Putamen (tissue), 1 donor: ENCODE measurements at regions not wholly inside any gene's neighbourhood (a gene's known extent, or its start where the extent isn't known, plus 50 kb on each side); places are given as distances from the start of the nearest gene placed in this dataset.

Source experiments
- DNase-seq: peaks from one replicate; pipeline ENCODE4 v3.0.0-alpha.2; 2016; ENCODE audit warnings: low spot score

DNA sequence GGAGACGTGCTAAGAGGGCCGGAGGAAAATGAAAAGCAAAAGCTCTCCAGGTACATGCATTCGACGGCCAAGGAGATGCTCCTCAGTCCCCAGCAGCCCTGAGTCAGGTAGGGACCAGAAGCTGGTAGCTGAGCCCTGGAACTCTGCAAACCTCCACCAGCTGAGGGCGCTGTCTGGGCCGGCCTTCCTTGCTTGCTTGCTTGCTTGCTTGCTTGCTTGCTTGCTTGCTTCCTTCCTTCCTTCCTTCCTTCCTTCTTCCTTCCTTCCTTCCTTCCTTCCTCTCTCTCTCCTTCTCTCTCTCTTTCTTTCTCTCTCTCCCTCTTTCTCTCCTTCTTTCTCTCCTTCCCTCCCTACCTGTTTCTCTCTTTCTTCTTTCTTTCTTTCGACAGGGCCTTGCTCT, 94.6 kb upstream of the RASGRF1 start:
- DNase-seq: no peak

DNA sequence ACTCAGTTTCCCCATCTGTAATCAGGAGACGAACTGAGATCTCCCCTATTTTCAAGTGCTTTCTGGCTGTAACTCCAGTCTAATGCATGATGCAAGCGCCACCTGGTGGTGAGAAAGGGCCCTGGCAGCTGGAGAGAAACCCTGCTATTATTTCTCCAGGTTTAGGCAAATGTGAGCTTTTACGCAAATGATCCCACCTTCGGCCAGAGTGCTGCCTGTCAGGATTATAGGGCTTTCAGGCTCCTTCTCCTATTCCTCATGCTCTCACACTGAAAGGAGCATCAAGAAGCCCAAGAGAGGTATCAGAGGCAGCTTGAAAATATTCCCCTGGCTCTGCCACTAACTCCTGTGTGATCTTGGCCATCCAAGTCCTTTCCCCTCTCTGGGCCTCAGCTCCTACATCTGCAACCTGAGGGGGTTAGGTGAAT, 93.9 kb upstream of the RASGRF1 start:
- peak; percentile 45 for DNase-seq

DNA sequence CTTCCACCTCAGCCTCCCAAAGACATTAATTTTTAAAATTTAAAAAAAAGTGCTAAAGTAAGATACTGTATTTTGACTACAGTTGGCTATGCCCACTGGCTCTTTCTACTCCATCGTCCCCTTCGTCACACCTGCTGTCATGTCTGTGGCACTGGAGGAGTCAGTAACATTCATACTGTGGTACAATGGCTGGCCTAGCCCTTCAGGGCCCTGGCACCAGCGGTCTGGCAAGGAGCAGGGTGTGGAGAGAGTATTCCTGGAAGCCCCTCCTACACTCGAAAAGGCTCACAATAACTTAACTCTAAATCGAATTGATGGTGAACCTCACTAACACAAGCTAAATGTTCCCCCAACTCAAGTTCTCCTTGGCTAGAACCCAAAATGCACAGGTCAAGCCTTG, 89.7 kb upstream of the RASGRF1 start:
- DNase-seq: no peak

DNA sequence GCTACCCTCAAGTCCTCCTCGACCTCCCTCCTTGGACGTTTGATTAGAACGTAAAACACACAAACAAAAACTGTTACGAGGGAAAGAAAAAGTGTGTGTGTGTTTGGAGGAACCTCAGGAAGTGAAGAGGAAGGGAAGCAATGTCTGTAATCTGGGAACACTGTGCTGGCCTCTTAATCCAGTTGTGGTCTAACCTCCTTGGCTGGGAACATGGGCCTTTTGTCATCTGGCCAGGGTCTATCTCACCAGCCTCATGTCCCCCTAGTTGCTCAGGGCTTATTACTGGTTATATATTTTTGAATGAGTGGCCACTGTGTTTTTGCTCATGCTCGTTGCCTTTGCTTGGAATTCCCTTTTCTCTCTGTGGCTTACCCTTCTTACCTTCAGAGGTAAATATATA, 89.0 kb upstream of the RASGRF1 start:
- no peak for DNase-seq

DNA sequence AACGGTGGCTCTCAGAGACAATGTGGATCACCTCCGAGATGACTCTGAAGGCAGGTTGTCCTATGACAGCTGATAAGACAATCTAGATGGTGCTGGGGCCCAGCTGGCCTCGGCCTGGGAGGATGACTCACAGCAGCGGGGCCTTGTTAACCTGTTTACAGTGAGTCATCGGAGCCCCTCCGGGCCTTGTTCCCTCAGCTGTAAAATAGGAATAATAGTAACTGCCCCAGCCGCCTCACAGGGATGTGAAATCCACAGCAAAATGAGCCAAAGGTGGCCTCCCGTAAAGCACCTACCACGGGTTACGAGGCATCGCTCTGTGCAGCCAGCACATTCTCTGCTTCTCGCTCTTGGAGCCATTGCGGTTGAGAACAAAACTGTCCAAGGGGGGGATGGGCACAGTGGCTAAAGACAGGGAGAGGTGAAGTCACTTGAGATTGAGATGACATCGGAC, 88.6 kb upstream of the RASGRF1 start:
- no peak for DNase-seq

DNA sequence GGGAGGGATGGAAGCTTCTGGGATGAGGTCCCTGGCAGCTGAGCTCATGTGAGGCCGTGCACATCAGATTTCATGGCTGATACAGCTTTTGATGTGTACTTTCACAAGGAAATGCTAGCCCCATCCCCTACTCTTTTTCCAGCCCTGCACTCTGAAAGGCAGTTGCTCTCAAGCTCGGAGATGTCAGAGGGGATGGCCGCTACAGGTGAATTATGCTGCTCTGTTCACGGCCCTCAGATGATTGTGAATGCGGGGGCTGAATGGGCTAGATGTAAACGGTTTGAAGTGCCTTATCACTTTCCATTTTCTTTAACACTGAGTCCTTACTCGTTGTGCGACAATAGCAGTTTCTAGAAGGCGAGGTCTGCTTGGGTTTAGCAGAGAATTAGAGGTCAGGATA, 88.0 kb upstream of the RASGRF1 start:
- DNase-seq: no peak

DNA sequence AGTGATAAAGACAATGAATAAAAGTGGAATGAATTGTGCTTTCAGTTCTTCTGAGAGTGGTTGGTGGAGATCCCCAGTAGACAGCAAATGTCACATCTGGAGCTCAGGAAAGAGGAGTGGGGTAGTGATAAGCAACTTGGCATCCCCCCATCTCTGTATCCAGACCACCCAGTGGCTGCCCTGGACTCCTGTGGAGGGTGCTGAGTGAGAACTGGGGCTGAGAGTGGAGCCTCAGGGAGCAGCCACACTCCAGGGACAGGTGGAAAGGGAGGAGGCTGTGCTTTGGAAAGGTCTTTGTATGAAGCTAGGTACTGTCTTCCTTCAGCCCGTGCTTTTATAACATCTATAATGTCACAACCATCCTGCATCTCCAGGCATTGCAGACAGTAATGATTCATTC, 85.6 kb upstream of the RASGRF1 start:
- no peak for DNase-seq

DNA sequence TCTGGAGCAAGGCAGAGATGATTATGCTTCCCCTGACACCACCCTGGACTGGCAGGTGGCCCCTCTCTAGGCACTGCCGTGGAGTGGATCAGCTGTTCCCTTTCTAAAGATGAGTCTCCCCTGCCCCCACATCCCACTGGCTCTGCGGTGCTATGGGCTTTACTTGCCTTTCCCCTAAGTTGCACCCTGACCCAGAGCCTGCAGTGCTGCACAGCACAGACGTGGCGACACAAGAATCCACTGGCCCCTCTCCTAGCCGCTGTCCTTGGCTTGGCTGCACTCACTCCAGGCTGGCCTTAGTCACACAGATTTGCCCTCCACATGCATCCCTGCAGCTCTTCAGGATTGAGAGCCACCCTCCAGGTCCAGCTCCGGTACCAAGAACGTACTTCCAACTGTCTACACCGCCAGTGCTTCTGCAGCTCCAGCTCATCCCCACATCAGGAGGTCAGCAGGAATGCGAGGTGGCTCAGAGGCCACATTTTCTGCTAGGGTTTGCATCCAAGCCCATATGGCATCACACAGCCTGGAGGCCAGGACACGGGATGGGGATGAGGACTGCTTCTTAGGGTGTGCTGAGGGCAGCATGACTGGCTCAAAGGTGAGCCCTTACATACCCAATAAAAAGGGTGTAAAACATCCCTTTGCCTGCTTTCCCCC, 82.4 kb upstream of the RASGRF1 start:
- DNase-seq: no peak

DNA sequence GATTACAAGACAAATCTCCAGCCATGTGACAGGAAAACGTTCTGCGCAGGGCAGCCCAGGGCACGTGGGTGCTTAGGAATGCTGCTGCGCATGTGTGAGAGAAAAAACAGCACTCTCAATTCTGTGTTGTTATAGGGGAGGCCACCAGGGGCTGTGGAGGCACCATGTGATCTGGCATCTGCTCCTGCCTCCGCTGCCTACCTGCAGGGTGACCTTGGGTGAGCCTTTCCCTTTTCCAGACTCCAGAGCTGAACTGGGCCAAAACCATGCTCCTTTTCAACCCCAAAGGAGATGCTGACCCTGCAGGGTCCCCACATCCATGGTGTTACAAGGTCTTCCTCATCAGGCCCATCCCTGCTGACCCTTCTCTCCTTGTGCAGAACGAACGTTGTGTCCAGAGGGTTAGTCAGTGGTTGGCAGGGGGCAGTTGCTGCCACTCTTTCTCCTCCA, 81.5 kb upstream of the RASGRF1 start:
- no peak for DNase-seq

DNA sequence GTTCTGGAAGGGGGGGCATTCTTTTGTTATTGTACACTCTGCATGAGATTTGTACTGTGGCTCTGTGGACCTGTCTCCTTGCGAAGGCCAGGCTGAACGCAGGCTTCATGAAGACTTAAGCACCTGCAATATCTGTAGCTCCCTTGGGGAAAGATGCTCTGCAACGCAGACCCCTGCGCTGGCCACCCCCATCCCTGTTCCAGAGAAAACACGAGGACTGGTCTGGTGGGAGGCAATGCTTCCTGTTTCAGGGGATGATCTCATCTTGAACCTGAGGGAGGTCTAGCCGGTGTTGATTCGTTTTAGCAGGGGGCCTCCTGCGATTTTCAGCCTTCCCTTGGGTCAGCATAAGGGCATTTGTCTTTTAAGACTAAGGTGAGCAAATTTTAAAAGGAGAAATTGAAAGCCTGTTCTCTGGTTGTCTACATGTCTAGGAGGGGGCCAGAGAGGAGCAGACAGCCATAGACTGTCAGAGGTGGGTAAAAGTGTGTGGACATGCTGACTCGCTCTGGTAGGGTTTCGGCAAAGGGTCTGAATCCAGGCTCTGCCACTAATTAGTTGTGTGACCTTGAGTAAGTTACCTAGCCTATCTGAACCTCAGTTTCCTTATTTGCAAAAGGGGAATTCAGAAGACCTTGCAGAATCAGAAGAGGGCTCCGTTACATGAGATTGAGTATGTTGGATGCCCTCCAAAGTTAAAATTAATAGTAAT, 80.9 kb upstream of the RASGRF1 start:
- no peak for DNase-seq

DNA sequence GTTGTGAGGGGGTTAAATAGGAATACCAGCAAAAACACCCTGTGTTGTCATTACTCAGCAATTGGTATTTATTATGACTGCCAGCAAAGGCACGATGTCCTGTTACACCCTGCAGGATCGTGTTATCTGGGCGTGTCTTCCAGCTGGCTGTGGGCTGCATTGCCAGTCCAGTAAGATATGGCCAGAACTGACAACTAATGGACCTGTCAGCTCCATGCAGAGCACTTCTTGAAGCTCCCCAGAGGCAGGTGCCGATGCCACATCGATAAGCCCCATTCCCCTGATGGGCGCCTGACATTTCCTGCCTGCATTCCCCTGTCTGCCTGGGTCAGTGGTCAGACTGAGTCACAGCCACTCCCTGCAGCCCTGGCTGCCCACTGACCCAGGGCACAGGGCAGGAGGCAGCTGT, 79.7 kb upstream of the RASGRF1 start:
- no peak for DNase-seq

DNA sequence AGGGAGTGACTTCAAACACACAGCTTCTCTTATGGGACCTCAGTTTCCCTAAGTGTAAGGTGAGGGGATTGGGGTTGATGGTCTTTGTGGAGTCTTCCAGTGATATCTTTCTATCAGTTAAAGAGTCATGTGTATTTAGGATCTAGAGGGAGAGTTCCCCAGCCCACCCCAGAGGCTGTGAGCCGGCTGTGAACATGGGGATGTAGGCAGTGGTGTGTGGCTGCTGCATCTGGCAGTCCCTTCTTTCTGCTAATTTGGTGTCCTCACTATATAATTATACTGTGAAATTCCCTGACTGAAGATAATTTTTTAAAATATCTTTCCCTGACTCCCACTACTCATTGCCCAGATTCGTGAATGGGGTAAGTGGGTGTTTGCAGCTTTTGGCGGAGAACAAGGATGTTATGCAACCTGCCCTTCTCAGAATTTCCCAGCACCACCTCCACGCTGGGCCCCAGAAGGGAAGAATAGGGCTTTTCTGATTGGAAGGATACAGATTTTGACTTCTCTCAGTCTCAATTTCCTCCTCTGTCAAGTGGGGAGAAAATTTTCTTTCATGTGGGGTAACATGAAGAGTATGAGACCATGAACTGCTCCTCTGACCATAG, 79.0 kb upstream of the RASGRF1 start:
- DNase-seq: peak; percentile 67

DNA sequence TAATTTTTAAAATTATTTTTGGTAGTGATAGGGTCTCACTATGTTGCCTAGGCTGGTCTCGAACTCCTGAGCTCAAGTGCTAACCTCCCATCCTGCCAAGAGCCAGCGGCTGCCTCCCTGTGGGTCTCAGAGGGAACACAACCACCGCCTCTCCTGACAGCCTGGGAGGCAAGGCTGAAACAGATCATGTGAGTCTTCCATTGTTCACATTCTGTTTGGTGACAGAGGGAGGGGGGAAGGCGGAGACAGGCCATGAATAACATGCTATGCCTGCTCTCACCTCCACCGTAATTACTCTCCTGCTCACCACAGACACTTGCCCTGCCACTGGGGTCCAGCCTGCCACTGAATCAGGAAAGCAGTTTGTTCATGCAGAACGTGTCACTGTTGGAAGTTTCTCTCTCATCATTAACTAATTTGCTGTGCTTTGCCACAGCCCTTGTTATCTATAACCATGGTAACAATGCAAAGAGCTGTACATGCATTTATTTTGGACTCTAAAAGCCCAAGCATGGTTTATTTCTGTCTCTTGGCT, 78.4 kb upstream of the RASGRF1 start:
- DNase-seq: peak; percentile 38

DNA sequence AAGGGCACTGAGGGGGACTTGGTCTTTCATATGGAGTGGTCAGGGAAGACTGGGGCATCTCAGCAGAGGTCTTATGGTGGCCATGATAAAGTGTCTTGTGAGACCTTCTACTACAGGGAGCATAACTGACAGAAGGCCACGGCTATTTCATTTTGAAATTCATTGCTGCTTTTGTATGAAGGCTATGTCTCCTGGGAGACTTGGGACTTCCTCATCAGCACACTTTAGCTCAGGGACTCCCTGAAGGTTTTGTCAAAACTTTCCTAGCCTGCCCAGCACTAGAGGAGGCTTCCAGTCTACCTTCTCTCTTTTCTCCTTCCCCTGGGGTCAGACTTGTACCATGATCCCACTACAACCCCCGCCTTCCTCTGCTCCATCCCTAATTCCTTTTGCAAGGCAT, 77.2 kb upstream of the RASGRF1 start:
- DNase-seq: no peak

DNA sequence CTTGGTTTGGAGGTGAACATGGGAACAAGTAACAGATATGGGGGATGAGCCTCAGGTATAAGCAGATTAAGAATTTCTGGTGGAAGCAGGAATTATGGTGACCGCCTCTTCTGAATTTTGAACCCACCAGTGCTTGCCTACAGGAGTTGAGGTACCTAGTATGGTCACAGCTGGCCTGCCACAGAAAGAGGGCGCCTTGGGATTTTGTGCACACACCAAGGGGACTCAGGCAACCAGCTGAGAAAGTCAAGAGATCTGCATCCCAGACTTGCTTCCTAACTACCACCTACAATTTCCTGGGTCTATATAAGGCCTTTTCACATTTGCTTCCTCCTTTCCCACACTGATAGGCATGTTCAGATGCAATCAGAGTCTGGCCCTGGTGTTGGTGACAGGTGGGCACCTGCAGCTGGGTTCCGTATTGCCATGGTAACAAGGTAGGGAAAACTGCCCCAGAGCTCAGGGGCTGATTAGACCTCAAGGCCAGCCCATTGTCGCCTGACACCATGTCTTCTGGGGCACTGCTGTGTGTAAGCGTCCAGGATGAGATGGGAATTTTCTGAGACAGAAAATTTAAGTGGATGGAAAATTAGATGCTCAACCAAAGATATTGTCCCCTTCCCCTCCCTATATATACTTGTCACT, 75.9 kb upstream of the RASGRF1 start:
- DNase-seq: no peak

DNA sequence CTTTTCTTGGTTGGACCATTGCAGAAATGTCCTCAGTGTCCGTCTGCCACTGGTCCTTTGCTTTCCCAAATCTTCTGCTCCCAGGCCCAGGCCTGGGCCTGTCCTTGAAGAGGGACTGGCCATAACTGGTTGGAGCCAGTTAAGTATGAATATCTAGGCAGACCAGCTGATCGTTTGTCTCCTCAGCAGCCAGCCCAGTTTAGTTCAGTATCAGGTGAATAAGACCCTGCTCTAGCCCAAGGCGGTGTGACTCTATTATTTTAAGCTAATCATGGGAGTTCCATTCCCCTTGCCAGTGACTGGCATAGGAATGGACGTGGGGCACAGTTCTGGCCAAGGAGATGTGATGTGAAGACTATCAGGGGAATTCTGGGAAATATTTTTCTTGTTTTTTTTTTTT, 73.9 kb upstream of the RASGRF1 start:
- no peak for DNase-seq

DNA sequence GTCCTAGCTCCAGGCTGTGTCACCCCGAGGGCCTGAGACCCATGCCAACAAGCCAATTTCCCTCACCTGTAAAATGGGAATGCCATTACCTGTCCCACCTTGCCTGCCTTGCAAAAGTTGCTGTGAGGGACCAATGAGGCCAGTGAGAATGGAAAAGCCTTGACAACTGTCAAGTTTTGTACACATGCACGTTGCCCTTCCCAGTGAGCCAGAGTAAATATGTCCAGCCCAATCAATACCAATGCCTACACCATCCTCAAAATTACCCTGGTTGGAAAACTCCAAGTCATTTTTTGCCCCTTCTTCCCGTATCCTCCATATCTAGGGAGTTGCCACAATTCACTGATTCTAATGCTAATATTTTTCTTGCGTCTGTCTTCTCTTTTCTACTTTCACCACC, 73.5 kb upstream of the RASGRF1 start:
- DNase-seq: no peak

DNA sequence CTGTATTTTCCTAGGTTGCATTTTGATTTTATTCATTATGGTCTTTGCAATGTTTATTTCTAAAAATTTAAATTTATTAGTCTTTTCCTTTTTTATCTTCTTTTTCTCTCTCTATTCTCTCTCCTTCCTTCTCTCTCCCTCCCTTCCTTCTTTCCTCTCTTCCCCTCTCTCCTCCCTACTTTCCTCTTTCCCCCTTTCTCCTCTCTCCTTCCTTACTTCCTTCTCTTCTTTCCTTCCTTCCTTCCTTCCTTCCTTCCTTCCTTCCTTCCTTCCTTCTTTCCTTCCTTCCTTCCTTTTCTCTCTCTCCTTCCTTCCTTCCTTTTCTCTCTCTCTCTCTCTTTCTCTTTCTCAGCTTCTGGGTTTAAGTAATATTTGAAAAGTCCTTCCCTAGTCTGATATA, 72.8 kb upstream of the RASGRF1 start:
- DNase-seq: no peak

DNA sequence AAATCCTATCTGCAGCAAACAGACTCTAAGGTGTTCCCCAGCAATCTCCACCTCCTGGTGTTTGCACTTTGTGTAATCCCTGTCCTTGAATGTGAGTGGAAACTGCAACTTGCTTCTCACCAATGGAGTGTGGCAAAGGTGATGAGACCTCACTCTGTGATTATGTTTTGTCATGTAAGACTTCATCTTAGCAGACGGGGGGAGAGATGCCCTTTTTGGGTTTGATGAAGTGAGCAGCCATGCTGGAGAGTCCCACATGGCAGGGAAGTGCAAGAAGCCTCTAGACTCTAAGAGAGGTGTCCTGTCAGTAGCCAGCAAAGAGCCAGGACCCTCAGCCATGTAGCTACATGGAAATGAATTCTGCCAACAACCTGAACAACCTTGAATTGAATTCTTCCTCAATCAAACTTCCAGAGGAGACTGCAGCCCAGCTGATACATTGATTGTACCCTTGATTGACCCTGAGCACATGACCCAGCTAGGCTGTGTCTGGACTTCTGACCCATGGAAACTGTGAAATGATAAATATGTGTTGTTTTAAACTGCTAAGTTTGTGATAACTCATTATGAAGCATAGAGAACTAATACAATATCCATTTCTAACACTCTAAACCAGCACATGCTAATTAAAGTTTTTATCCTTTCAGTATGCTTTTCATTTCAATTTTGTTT, 71.4 kb upstream of the RASGRF1 start:
- no peak for DNase-seq

DNA sequence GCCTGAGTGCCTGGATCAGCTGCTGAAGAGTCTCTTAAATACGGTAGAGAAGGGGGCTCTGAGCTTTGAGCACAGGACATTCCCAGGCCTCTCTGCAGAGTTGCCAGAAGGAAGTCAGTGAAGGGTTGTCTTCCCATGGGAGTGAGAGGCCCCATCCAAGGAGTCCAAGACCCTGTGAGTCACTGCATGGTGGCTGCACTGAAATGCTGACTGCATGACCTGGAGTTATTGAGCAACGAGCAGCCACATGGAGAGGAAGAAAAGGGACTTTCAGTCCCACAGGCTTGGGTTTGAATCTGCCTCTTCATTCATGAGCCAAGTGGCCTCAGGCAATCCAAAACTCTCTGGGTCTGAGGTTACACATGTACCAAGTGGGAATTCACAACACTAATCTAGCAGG, 69.6 kb upstream of the RASGRF1 start:
- no peak for DNase-seq

DNA sequence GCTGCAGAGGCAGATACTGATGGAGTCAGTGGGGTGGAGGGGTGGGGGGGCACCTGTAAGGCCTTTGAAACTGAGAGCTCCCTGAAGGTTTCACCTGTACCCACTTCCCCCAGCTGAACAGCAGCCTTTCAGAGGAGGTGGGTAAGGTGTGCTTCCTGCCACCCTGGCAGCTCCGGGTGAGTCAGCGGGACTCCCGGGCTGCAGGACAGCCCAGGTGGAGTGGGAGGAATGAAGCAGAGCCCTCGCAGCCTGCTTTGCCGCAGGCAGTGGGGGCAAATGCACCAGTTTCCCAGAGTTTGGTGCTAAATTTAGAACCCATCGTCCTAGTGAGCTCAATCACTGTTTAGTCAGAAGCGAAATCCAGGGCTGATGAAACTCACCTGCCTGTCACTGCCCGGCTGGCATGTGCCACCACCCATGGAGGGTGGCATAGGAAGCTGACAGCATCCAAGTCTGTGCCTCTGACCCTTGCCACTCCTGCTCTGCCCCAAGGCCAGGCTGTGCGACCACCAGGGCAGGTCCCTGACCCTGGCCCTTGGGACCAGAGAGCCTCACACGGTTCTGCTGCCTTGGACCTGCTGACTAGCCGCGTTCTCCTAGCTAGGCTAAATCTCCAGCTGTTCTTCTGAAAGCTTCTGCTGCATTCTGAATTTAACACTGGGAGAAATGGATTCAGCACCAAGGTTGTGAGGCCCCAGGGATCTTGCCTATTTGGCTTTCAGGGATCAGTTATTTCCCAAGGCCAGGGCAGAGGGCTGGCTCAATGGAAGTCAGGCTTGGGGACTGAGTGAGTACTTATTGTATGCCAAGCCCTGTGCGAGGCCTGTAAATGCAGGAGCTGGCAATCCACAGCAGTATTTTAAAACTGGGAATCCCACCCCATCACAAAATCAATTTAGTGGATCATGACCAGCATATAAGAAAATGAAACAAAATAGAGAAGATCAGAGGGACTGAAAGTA, 67.3 kb upstream of the RASGRF1 start:
- peak; percentile 70 for DNase-seq
